ENCODE measurements at regions not wholly inside any gene's neighbourhood (a gene's known extent, or its start where the extent isn't known, plus 50 kb on each side); places are given as distances from the start of the nearest gene placed in this dataset.

DNA sequence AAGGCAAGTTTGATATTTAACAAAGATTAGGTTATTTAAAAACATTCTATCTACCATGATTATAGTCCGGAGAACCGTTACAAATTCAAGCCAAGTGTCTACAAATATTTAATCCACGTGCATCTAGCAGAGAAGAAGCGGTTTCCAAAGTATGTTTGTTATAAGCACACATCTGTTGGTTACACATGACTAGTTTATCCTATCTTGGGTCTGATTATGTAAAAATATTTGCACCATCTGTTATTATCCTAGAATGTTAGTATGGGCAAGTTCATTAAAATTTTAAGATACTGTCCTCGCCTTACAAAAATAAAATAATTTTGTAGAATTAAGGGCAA lies 289.2 kb upstream of the VSTM2A start:
- DNase-seq: no peak
- ChIA-PET CTCF (no interaction called here), POLR2A (ENCODE audit: unreplicated experiment) (no interaction called here)
- Histone ChIP-seq H3K79me2 (ENCODE audit: low read depth) (no peaks in the 10 kb centered on the region), H3K4me1 (replicated peaks; ENCODE audit: insufficient read depth) (no peaks in the 10 kb centered on the region), H3K9me2 (ENCODE audit: insufficient read depth) (no peaks in the 10 kb centered on the region; the same call in 1 of the 2 replicates), H3K4me2 (no peak overlapping the region), H3K36me3 (ENCODE audit: low read depth) (no peaks in the 10 kb centered on the region), H3K4me3 (no peak overlapping the region), H3K27ac (no peak overlapping the region), H3F3A (ENCODE audit: insufficient read depth, low read depth) (no peaks in the 10 kb centered on the region), H3K9me3 (ENCODE audit: insufficient read depth, low read depth) (no peaks in the 10 kb centered on the region), H4K20me1 (ENCODE audit: insufficient read depth) (no peaks in the 10 kb centered on the region; the same call in 1 of the 2 replicates), H3K27me3 (ENCODE audit: insufficient read depth, low read depth) (no peaks in the 10 kb centered on the region), H2AFZ (no peak overlapping the region)
- no TSS peak for BruUV-seq (replicated peaks)
- TF ChIP-seq, protein P1, sequence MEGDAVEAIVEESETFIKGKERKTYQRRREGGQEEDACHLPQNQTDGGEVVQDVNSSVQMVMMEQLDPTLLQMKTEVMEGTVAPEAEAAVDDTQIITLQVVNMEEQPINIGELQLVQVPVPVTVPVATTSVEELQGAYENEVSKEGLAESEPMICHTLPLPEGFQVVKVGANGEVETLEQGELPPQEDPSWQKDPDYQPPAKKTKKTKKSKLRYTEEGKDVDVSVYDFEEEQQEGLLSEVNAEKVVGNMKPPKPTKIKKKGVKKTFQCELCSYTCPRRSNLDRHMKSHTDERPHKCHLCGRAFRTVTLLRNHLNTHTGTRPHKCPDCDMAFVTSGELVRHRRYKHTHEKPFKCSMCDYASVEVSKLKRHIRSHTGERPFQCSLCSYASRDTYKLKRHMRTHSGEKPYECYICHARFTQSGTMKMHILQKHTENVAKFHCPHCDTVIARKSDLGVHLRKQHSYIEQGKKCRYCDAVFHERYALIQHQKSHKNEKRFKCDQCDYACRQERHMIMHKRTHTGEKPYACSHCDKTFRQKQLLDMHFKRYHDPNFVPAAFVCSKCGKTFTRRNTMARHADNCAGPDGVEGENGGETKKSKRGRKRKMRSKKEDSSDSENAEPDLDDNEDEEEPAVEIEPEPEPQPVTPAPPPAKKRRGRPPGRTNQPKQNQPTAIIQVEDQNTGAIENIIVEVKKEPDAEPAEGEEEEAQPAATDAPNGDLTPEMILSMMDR (conservative IDR thresholded peaks at IDR 0.05): no peak
- TF ChIP-seq EZH2 (IDR thresholded peaks at IDR 0.05; ENCODE audit: low read depth): no peak
- intact Hi-C loops (cut with micrococcal nuclease; ENCODE audit: unreplicated experiment): no loop called here

DNA sequence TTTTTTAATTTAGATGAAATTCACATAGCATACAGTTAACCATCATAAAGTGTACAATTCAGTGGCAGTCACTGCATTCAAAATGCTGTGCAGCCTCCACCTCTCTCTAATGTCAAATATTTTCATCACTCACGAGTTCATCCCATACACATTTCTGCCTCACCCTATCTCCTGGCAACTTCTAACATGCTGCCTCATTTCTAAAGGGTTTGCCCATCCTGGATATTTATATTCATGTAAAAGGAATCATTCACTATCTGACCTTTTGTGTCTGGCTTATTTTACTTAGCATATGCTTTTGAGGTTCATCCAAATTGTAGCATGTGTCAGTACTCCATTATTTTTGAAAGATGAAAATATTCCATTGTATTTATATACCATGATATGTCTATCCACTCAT lies 286.9 kb upstream of the VSTM2A start:
- ChIA-PET POLR2A (ENCODE audit: unreplicated experiment) (no interaction called here), CTCF (no interaction called here)
- intact Hi-C loops (cut with micrococcal nuclease; ENCODE audit: unreplicated experiment): no loop called here
- H3K9me2 ChIP-seq (ENCODE audit: insufficient read depth): no peaks in the 10 kb centered on the region; the same call in 1 of the 2 replicates
- H3K36me3 ChIP-seq (ENCODE audit: low read depth): no peaks in the 10 kb centered on the region
- H3K4me2 ChIP-seq: no peak overlapping the region
- no peaks in the 10 kb centered on the region for H3K79me2 ChIP-seq (ENCODE audit: low read depth)
- no TSS peak for BruUV-seq (replicated peaks)
- no peaks in the 10 kb centered on the region for H3K4me1 ChIP-seq (replicated peaks; ENCODE audit: insufficient read depth)
- no peaks in the 10 kb centered on the region for H3K9me3 ChIP-seq (ENCODE audit: insufficient read depth, low read depth)
- no peak overlapping the region for H2AFZ ChIP-seq
- TF ChIP-seq EZH2 (IDR thresholded peaks at IDR 0.05; ENCODE audit: low read depth): no peak
- TF ChIP-seq, protein P1 (conservative IDR thresholded peaks at IDR 0.05): no peak
- H4K20me1 ChIP-seq (ENCODE audit: insufficient read depth): no peaks in the 10 kb centered on the region; the same call in 1 of the 2 replicates
- no peaks in the 10 kb centered on the region for H3K27me3 ChIP-seq (ENCODE audit: insufficient read depth, low read depth)
- no peak overlapping the region for H3K27ac ChIP-seq
- no peak for DNase-seq
- H3K4me3 ChIP-seq: no peak overlapping the region
- no peaks in the 10 kb centered on the region for H3F3A ChIP-seq (ENCODE audit: insufficient read depth, low read depth)

DNA sequence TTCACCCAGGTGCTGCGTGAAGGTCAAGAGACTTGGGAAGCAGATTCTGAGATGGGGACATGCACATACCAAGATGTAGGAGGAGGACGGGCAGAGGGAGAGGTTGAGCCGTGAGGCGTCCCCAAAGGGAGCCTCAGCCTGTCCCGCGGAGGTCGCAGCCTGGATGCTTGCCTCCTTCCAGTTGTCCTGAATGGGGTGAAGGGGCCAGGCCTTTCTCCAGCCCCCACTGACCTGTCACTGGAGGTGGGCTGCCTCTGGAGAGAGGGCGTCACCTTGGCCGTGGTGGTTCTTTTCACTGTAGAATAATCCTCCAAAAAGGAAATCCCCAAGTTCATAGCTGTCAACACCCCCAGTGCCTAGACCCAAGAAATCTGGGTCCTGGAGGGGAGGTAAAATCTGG lies 283.0 kb upstream of the VSTM2A start:
- H3K4me1 ChIP-seq (replicated peaks; ENCODE audit: insufficient read depth): no peaks in the 10 kb centered on the region
- H3K4me2 ChIP-seq: no peak overlapping the region
- H3K4me3 ChIP-seq: no peak overlapping the region
- H3K27ac ChIP-seq: no peak overlapping the region
- H3K27me3 ChIP-seq (ENCODE audit: insufficient read depth, low read depth): no peaks in the 10 kb centered on the region
- no peaks in the 10 kb centered on the region for H3K79me2 ChIP-seq (ENCODE audit: low read depth)
- H3F3A ChIP-seq (ENCODE audit: insufficient read depth, low read depth): no peaks in the 10 kb centered on the region
- ChIA-PET CTCF (no interaction called here), POLR2A (ENCODE audit: unreplicated experiment) (no interaction called here)
- H3K36me3 ChIP-seq (ENCODE audit: low read depth): no peaks in the 10 kb centered on the region
- no peak for TF ChIP-seq EZH2 (IDR thresholded peaks at IDR 0.05; ENCODE audit: low read depth)
- TF ChIP-seq, protein P1 (conservative IDR thresholded peaks at IDR 0.05): no peak
- BruUV-seq (replicated peaks): no TSS peak
- DNase-seq: no peak
- H3K9me2 ChIP-seq (ENCODE audit: insufficient read depth): no peaks in the 10 kb centered on the region; the same call in 1 of the 2 replicates
- H3K9me3 ChIP-seq (ENCODE audit: insufficient read depth, low read depth): no peaks in the 10 kb centered on the region
- H2AFZ ChIP-seq: no peak overlapping the region
- 0 out of 2 replicates have a peak, but pooled peaks cover 3% of the 10 kb centered on the region for H4K20me1 ChIP-seq (ENCODE audit: insufficient read depth)
- intact Hi-C loops (cut with micrococcal nuclease; ENCODE audit: unreplicated experiment): no loop called here
